ENCODE measurements at regions not wholly inside any gene's neighbourhood (a gene's known extent, or its start where the extent isn't known, plus 50 kb on each side); places are given as distances from the start of the nearest gene placed in this dataset.
A peak's percentile ranks its signal among the peaks of the same experiment; 100 is the strongest.
"Not testable (repeated sequence)": the region's sequence is repeated elsewhere in the genome, so short reads cannot be mapped to it uniquely, and the experiment has no call there.

GRCh38 chr3:106125321-106125720 lies 256.5 kb upstream of the CBLB start:
- DNase-seq, result no peak

- no peak for DNase-seq
Observed at GRCh38 chr3:106126067-106126845, 257.4 kb upstream of the CBLB start.

GRCh38 chr3:106126846-106127235 lies 258.0 kb upstream of the CBLB start:
- DNase-seq, result no peak

GRCh38 chr3:106129939-106130338 lies 261.1 kb upstream of the CBLB start:
- DNase-seq, result no peak

DNA sequence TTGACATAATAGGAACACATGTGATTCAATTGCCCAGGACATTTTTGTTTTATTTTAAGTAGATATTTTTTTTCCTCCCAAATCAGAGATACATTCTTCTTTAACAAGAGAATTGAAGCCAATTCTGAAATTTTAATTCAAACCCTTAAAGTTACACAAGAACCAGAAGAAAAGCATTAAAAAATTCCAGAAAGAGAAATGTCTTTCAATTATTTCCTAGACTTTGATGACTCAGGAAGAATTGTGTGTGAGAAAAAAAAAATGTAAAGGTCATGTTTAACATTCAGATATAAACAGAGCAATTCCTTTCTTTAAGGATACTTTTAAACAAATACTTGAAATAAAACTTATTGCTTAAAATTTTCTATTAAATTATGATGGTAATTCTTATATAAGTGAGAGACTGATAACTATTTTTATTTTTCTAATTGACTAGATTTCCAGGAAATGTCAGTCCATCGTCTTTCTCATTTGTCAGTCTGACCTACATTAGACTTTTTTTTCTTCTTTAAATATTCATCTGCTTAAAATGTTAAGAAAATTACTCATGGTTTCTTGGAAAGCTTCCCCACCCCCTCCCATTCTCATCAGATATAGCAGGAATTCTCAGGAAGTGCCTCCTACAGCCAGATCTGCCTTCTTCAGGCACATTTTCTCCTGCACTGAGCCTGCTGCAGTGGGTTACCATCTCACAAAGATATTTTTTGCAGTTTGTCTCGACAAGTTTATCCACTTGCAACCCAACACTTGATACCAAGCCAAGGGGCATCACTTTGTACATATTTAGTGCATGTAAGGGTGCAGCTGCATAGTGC lies 261.8 kb upstream of the CBLB start:
- DNase-seq, result no peak

GRCh38 chr3:106135451-106136160 lies 266.8 kb upstream of the CBLB start:
- DNase-seq, result no peak

DNA sequence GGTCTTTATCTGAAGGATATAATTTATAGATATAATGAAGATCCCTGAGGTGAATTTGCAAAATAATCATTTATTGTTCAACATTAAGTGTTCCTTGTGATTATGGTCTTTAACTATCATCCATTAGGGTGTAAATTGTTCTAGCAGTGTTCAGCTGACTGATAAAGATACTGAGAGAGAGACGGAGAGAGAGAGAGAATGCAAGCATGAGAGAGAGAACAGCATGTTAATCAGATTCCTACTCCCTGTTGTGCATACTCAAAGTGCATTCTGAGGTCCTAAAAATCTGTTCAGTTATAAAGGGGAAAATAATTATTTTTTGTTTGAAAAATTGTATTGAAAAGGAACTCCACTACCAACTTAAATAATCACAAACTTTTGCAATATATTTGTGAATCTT lies 271.0 kb upstream of the CBLB start:
- DNase-seq, result no peak

GRCh38 chr3:106140431-106140830 lies 271.6 kb upstream of the CBLB start:
- DNase-seq, result no peak

- DNase-seq, result no peak
Observed at GRCh38 chr3:106144030-106144429, 275.2 kb upstream of the CBLB start.

DNA sequence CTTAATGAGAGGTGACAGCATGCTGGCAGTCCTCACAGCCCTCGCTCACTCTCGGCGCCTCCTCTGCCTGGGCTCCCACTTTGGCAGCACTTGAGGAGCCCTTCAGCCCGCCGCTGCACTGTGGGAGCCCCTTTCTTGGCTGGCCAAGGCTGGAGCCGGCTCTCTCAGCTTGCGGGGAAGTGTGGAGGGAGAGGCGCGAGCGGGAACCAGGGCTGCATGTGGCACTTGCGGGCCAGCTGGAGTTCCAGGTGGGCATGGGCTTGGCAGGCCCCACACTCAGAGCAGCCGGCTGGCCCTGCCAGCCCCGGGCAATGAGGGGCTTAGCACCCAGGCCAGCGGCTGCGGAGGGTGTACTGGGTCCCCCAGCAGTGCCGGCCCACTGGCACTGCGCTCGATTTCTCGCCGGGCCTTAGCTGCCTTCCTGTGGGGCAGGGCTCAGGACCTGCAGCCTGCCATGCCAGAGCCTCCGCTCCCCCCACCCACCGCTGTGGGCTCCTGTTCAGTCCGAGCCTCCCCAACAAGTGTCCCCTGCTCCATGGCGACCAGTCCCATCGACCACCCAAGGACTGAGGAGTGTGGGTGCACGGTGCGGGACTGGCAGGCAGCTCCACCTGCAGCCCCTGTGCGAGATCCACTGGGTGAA lies 279.7 kb upstream of the CBLB start:
- not testable (repeated sequence) for DNase-seq

DNA sequence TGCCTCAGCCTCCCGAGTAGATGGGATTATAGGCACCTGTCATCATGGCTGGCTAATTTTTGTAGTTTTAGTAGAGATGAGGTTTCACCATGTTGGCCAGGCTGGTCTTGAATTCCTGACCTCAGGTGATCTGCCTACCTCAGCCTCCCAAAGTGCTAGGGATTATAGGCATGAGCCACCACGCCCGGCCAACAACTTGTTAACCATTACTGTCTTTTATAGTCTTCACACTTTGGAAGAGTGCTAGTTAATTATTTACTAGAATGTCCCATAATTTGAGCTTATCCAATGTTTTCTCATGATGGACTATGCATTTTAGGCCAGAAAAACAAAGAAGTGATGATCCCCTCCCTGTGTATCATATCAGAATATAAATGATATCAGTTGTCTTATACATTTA lies 288.6 kb upstream of the CBLB start:
- DNase-seq, result no peak

DNA sequence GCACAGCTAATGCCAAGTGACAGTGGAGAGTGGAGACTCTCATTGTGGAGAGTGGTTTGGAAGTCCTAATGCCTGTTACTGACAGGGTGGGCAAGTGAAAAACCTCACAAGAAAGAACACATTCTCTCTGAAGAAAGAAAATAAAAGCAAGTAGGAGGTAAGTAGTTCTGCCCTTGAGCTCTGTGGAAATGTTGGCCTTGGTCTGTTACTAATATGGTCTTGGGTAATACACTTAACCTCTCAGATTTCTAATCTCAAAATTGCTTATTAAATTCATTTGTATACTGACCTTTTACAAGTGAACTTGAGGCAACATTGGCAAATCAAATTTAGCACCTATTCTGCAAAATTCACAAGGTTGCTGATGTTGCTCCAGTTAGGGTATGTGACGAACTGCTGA lies 291.6 kb upstream of the CBLB start:
- DNase-seq, result no peak

GRCh38 chr3:106161246-106161645 lies 292.4 kb upstream of the CBLB start:
- no peak for DNase-seq

DNA sequence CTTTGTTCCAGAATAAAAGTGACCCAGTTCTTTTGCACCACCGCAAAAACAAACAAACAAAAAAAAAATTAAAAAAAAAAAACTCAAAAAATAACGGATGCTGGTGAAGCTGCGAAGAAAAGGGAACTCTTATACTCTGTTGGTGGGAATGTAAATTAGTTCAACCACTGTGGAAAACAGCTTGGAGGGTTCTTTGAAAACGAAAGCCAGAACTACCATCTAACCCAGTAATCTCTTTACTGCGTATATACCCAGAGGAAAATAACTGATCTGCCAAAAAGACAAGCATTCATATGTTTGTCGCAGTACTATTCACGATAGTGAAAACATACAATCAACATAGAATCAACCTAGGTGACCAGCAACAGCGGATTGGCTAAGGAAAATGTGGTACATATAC lies 298.9 kb upstream of the CBLB start:
- no peak for DNase-seq

DNA sequence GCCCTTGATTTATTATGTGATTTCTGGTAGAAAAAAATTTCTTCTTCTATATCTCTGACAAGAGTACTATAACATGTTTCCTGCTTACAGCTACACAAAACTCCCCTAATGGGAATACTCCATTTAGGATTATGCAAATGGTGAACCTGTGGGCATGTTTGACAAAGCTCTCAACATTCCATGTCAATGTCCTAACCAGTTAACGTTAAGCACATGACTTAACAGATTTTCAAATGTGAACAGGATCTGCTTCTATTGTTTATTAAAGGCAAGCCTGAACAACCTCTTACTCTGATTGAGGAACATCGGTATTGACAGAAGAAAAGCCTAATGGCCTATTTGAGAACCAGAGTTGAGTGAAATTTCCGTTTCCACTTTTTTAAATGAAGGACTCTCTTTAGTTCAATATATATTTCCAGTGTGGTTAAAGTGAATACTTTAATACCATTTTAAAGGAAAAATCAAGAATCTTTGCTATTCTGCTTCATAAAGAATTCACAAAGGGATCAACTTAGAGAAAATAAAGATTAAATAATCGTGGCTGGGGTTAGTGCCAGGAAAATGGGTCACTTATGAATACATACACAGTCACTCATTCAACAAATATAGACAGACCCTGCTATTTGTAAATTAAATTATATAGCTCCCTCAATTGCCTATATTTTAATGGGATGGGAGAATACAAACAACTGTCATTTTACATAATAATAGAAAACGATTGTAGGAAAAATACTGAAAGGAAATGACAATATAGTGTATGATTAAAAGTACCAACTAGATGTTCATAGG lies 300.3 kb upstream of the CBLB start:
- no peak for DNase-seq

- DNase-seq, result no peak
Observed at GRCh38 chr3:106170636-106171035, 301.8 kb upstream of the CBLB start.

- no peak for DNase-seq
Observed at GRCh38 chr3:106172101-106172500, 303.3 kb upstream of the CBLB start.

- DNase-seq, result no peak
Observed at GRCh38 chr3:106172780-106173179, 304.0 kb upstream of the CBLB start.

DNA sequence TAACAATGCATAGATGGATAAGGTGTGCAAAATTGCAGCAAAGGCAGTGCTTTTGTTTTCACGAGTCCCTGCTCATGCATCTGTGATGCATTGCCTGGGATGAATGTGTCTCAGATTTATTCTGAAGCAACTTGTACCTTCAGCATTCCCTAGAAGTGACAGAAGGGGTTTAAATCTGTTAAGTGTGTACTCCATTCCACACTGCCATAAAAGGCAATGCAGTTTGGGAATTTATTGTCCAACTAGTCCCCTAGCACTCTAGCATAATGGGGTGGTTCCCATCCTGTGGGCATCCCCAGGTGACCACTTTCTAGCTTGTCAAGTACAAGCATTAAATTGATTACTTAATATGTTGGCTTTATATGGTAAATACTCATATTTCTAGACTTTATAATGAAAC lies 306.5 kb upstream of the CBLB start:
- DNase-seq, result no peak

GRCh38 chr3:106176734-106177133 lies 307.9 kb upstream of the CBLB start:
- peak; percentile 6 for DNase-seq

- DNase-seq, result no peak
Observed at GRCh38 chr3:106182950-106183511, 314.2 kb upstream of the CBLB start.

DNA sequence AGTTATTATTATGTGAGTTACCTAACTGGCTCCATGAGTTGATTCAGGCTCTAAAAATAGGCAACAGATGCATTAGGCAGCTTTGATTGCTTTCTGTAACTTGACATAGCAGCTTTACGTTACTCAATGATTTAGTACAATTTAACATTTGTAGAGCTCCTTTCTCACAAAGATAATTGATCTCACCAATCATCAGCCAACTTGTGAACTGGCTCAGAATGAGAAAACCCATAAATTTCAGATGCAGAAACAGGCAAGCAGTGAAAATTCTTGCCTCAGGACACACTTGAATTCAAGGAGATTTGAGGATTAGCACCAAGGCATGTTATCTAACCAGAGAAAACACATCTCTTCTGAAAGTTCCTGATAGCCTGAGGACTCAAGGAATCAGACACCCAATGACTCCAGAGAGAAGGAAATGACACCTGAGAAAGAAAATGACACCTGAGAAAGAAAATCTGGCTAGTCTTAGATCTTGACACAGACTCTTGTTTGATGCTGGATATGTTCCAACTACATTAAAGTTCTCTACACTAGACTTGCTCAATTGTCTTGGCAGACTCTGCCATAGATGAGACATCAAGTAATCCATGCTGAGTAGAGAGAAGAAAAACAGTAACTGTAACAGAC lies 315.1 kb upstream of the CBLB start:
- DNase-seq, result no peak
